ENCODE measurements at regions not wholly inside any gene's neighbourhood (a gene's known extent, or its start where the extent isn't known, plus 50 kb on each side); places are given as distances from the start of the nearest gene placed in this dataset.

- intact Hi-C loops (cut with micrococcal nuclease), result no loop called here
- no peak overlapping the region for H3K4me3 ChIP-seq (replicated peaks in 1 of 2; ENCODE audit: low read depth in 1 of 2, low read length in 2 of 2)
- no TSS peak for BruUV-seq (replicated peaks)
Measured at GRCh38 chr5:66410122-66410521, 186.1 kb upstream of the MAST4 start.

More at GRCh38 chr5:66410122-66410521, 186.1 kb upstream of the MAST4 start:
- ChIA-PET RAD21 (ENCODE audit: low non-redundant PET in 1 of 2, low total read pairs in 2 of 2, uncharacterized antibody in 2 of 2, unreplicated experiment in 2 of 2) (no interaction called here), CTCF (no interaction called here), POLR2A (no interaction called here)
- no peak overlapping the region for H2AFZ ChIP-seq (ENCODE audit: low read depth, low read length, poor library complexity, severe bottlenecking)
- no peak overlapping the region for H3K4me2 ChIP-seq (ENCODE audit: low read length)
- no peaks in the 10 kb centered on the region for H3K9me3 ChIP-seq (ENCODE audit: control insufficient read depth in 1 of 2, insufficient read depth in 1 of 2, low read depth in 1 of 2, low read length in 2 of 2)
- no peaks in the 10 kb centered on the region for H3K79me2 ChIP-seq (ENCODE audit: insufficient read depth, low read length)
- TF ChIP-seq ZNF274 (IDR thresholded peaks at IDR 0.05; ENCODE audit: low read depth, low read length), result no peak
- TF ChIP-seq ELF1 (IDR thresholded peaks at IDR 0.05; ENCODE audit: borderline replicate concordance, low read depth), result no peak
- no peak for TF ChIP-seq POLR2AphosphoS5 (IDR thresholded peaks at IDR 0.05; ENCODE audit: low read depth, low read length)
- no peak for TF ChIP-seq ATF3 (IDR thresholded peaks at IDR 0.05)
- TF ChIP-seq ZBTB33 (IDR thresholded peaks at IDR 0.05; ENCODE audit: extremely low read depth, insufficient replicate concordance, low read length), result no peak
- no peak for TF ChIP-seq YY1 (IDR thresholded peaks at IDR 0.05; ENCODE audit: extremely low read depth, insufficient replicate concordance, low read depth, low read length)
- TF ChIP-seq EZH2 (IDR thresholded peaks at IDR 0.05), result no peak
- TF ChIP-seq TCF7L2 (IDR thresholded peaks at IDR 0.05; ENCODE audit: borderline replicate concordance, extremely low read depth, insufficient read depth, insufficient read length), result no peak
- no peak for TF ChIP-seq CTCF (IDR thresholded peaks at IDR 0.05 in 2 of 3, conservative IDR thresholded peaks at IDR 0.05 in 1 of 3; ENCODE audit: borderline replicate concordance in 1 of 3, insufficient read depth in 1 of 3, low read depth in 2 of 3, low read length in 2 of 3)
- no peak for TF ChIP-seq EGR1 (IDR thresholded peaks at IDR 0.05; ENCODE audit: low read depth)
- no peak for TF ChIP-seq SRF (IDR thresholded peaks at IDR 0.05; ENCODE audit: low read depth)
- TF ChIP-seq MAX (IDR thresholded peaks at IDR 0.05), result no peak
- no peak for TF ChIP-seq CBX3 (IDR thresholded peaks at IDR 0.05; ENCODE audit: low read depth)
- TF ChIP-seq JUND (IDR thresholded peaks at IDR 0.05), result no peak
- no peak for TF ChIP-seq FOSL1 (IDR thresholded peaks at IDR 0.05; ENCODE audit: low read depth)
- no peaks in the 10 kb centered on the region for H3K9me2 ChIP-seq (ENCODE audit: insufficient read depth)
- ATAC-seq (no peak), DNase-seq (ENCODE audit: low read depth, low spot score) (no peak)
- no peak overlapping the region for H3K27ac ChIP-seq (ENCODE audit: low read depth, low read length)
- H3K9ac ChIP-seq (ENCODE audit: low read length), result no peak overlapping the region
- H3K27me3 ChIP-seq (ENCODE audit: insufficient read depth, low read length), result no peaks in the 10 kb centered on the region
- H4K20me1 ChIP-seq (ENCODE audit: insufficient read depth), result no peaks in the 10 kb centered on the region
- H3K36me3 ChIP-seq (ENCODE audit: control insufficient read depth in 1 of 2, insufficient read depth in 2 of 2, low read length in 2 of 2), result no peaks in the 10 kb centered on the region
- no peaks in the 10 kb centered on the region for H3K4me1 ChIP-seq (ENCODE audit: control insufficient read depth in 1 of 2, insufficient read depth in 2 of 2, low read length in 2 of 2)
